ENCODE measurements at regions not wholly inside any gene's neighbourhood (a gene's known extent, or its start where the extent isn't known, plus 50 kb on each side); places are given as distances from the start of the nearest gene placed in this dataset.
A peak's percentile ranks its signal among the peaks of the same experiment; 100 is the strongest.

GRCh38 chr9:109990541-109990940, 210.5 kb downstream of the PALM2AKAP2 start:
- no peak for ATAC-seq (ENCODE audit: low read depth)
- H2BK120ac ChIP-seq (ENCODE audit: low read depth, low read length), result 0 out of 2 replicates have a peak overlapping the region, but pooled peaks have one; percentile 26
- dilution Hi-C loops (cut with HindIII; ENCODE audit: low sequenced_read_pairs, unreplicated experiment) (no loop called here), intact Hi-C loops (cut with micrococcal nuclease) (no loop called here), in situ Hi-C loops (cut with MboI; ENCODE audit: low sequenced_read_pairs) (no loop called here)
- peak overlapping the region; percentile 24; the same call in 1 of the 2 replicates for H3K4ac ChIP-seq (ENCODE audit: low read depth, low read length)
- peak overlapping the region; percentile 31 for H2BK20ac ChIP-seq (ENCODE audit: low read depth, low read length)
- H4K5ac ChIP-seq (ENCODE audit: low read depth, low read length), result peak overlapping the region; percentile 37; the same call in 1 of the 2 replicates
- H3K18ac ChIP-seq (ENCODE audit: low read depth, low read length), result peak overlapping the region; percentile 63; the same call in 1 of the 2 replicates
- H3K27ac ChIP-seq (ENCODE audit: insufficient read depth, low read length), result no peak overlapping the region
- no peaks in the 10 kb centered on the region for H4K20me1 ChIP-seq (ENCODE audit: insufficient read depth, low read length)
- peak overlapping the region; percentile 49; the same call in 2 of the 3 replicates for H2BK15ac ChIP-seq (ENCODE audit: low read depth, low read length)
- POLR2A ChIA-PET (ENCODE audit: unreplicated experiment), result no interaction called here
- H3K4me2 ChIP-seq (ENCODE audit: low read depth, low read length), result no peak overlapping the region
- H3K9me1 ChIP-seq (ENCODE audit: insufficient read depth, low read length), result peaks cover 3% of the 10 kb centered on the region; the same call in 1 of the 2 replicates
- peaks cover 17% of the 10 kb centered on the region for H3K4me1 ChIP-seq (ENCODE audit: control insufficient read depth, insufficient read depth, low read length)
- H2AK9ac ChIP-seq (replicated peaks; ENCODE audit: low read depth, low read length, poor library complexity), result no peak overlapping the region
- no peak overlapping the region for H3K56ac ChIP-seq (ENCODE audit: extremely low read depth, insufficient read depth, low read length)
- no peak overlapping the region for H2BK5ac ChIP-seq (ENCODE audit: low read depth, low read length, poor library complexity, severe bottlenecking)
- H3K79me1 ChIP-seq (ENCODE audit: low read depth in 1 of 2, low read length in 2 of 2), result peaks cover 13 to 46% of the 10 kb centered on the region in 2 experiments; a peak in 3 of 4 replicates
- BruUV-seq (replicated peaks), result no TSS peak
- H3K36me3 ChIP-seq (ENCODE audit: control insufficient read depth, insufficient read depth, low read length), result no peaks in the 10 kb centered on the region
- peak overlapping the region in 1 of 2 experiments; percentile 2; a peak in 1 of 4 replicates for H4K8ac ChIP-seq (ENCODE audit: low read depth in 2 of 2, low read length in 2 of 2)
- peak overlapping the region; percentile 0; the same call in 1 of the 2 replicates for H4K91ac ChIP-seq (ENCODE audit: insufficient read depth, low read depth, low read length)
- H3K4me3 ChIP-seq (ENCODE audit: insufficient read depth, low read depth, low read length), result no peak overlapping the region
- no CpG with 5 or more reads among the region's 4 CpGs for WGBS, 2 experiments (ENCODE audit: extremely low coverage in 2 of 2, insufficient read length in 1 of 2)
- TF ChIP-seq SMC3 (IDR thresholded peaks at IDR 0.05; ENCODE audit: low read depth, low read length), result no peak
- no peak for TF ChIP-seq USF2 (IDR thresholded peaks at IDR 0.05; ENCODE audit: low read depth, low read length)
- TF ChIP-seq FOS (IDR thresholded peaks at IDR 0.05; ENCODE audit: low read depth, low read length), result no peak
- no peak for TF ChIP-seq MAFK (IDR thresholded peaks at IDR 0.05; ENCODE audit: low read depth, low read length)
- TF ChIP-seq MXI1 (IDR thresholded peaks at IDR 0.05; ENCODE audit: borderline replicate concordance, low read depth, low read length), result no peak
- no peak for TF ChIP-seq CTCF (conservative IDR thresholded peaks at IDR 0.05; ENCODE audit: low read depth, low read length)
- no peak for TF ChIP-seq RFX5 (IDR thresholded peaks at IDR 0.05; ENCODE audit: low read depth, low read length)
- CTCF ChIA-PET, result no interaction called here
- peak overlapping the region; percentile 52; the same call in 1 of the 2 replicates for H2AK5ac ChIP-seq (ENCODE audit: low read depth, low read length)
- H3K14ac ChIP-seq (replicated peaks; ENCODE audit: low read depth, low read length), result peak overlapping the region; percentile 7; the same call in 1 of the 2 replicates
- H2AFZ ChIP-seq (replicated peaks; ENCODE audit: low read length, poor library complexity), result no peak overlapping the region
- no peak for DNase-seq
- H3K9me3 ChIP-seq (ENCODE audit: control insufficient read depth, insufficient read depth, low read length), result peaks cover 2% of the 10 kb centered on the region
- no peaks in the 10 kb centered on the region for H3K27me3 ChIP-seq (ENCODE audit: control insufficient read depth, insufficient read depth, low read length)
- no peak overlapping the region for H3K23ac ChIP-seq (ENCODE audit: low read depth, low read length)
- no peak overlapping the region for H3K9ac ChIP-seq (ENCODE audit: low read depth, low read length)

All from IMR-90 (cell line).